SH-SY5Y (cell line): ENCODE measurements at regions not wholly inside any gene's neighbourhood (a gene's known extent, or its start where the extent isn't known, plus 50 kb on each side); places are given as distances from the start of the nearest gene placed in this dataset.

ENCODE experiments used
- GATA2 ChIP-seq: IDR thresholded peaks from 2 replicates; pipeline ENCODE4 v1.6.1; 2011; ENCODE audit warnings: mild to moderate bottlenecking, low read depth, low read length
- GATA3 ChIP-seq: IDR thresholded peaks from 2 replicates; pipeline ENCODE4 v1.6.1; 2011; ENCODE audit warnings: low read depth, mild to moderate bottlenecking, low read length, moderate library complexity

DNA sequence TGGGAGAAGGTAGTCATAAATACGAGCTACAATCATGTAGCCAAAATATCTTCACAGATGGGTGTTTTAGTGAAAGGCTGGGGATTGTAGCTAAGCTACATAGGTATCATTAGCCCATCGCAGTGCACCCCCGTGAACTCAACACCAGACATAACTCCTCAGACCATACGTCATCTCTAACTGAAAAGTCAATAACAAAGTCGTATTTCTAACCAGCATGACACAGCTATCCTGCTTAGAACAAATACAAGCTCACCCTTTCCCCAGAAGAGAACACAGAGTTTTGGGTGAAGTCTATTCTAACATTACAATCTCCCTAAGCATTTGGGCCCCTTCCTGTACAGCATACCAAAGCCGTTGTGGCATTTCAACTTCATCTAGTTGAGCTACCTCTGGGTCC is 636.6 kb upstream of the DPP6 start:
- TF ChIP-seq GATA2 (no peak), GATA3 (no peak)
